RWPE2 (cell line): ENCODE measurements at regions not wholly inside any gene's neighbourhood (a gene's known extent, or its start where the extent isn't known, plus 50 kb on each side); places are given as distances from the start of the nearest gene placed in this dataset.

Experiments used
- ATAC-seq: fragments of 200-7000 bp; cut with Tn5 transposase; 3 replicates; pipeline ENCODE4 v1.9.1; 2021; ENCODE audit warnings: low read depth
- DNase-seq: peaks from one replicate; pipeline ENCODE4 v3.0.0-alpha.2; 2020; ENCODE audit warnings: low spot score
- H3K27ac ChIP-seq: fragments of 450-650 bp; 2 replicates; pipeline ENCODE4 v1.5.1; 2017; ENCODE audit warnings: mild to moderate bottlenecking; ENCODE audit not compliant: poor library complexity, severe bottlenecking
- H3K27me3 ChIP-seq: fragments of 250-450 bp; sonication (Bioruptor Pico); 2 replicates; pipeline ENCODE4 v1.5.1; 2021; ENCODE audit warnings: mild to moderate bottlenecking, moderate library complexity; ENCODE audit not compliant: insufficient read depth, poor library complexity, severe bottlenecking
- H3K36me3 ChIP-seq: fragments of 250-450 bp; sonication (Bioruptor Pico); 2 replicates; pipeline ENCODE4 v1.5.1; 2020; ENCODE audit warnings: low read depth, mild to moderate bottlenecking, moderate library complexity
- H3K4me1 ChIP-seq: fragments of 250-450 bp; sonication (Bioruptor Pico); 2 replicates; pipeline ENCODE4 v1.5.1; 2021; ENCODE audit warnings: mild to moderate bottlenecking, moderate library complexity; ENCODE audit not compliant: insufficient read depth, poor library complexity, severe bottlenecking
- H3K4me3 ChIP-seq: fragments of 250-450 bp; sonication (Bioruptor Pico); 2 replicates; pipeline ENCODE4 v1.5.1; 2021; ENCODE audit warnings: mild to moderate bottlenecking, moderate library complexity; ENCODE audit not compliant: severe bottlenecking
- H3K9me3 ChIP-seq: fragments of 250-450 bp; sonication (Bioruptor Pico); 2 replicates; pipeline ENCODE4 v1.5.1; 2021; ENCODE audit warnings: mild to moderate bottlenecking, moderate library complexity; ENCODE audit not compliant: severe bottlenecking
- CTCF ChIP-seq: fragments of 450-650 bp; IDR thresholded peaks from one replicate; pipeline ENCODE4 v1.5.1; 2017; ENCODE audit warnings: mild to moderate bottlenecking, moderate library complexity; ENCODE audit not compliant: poor library complexity, severe bottlenecking

DNA sequence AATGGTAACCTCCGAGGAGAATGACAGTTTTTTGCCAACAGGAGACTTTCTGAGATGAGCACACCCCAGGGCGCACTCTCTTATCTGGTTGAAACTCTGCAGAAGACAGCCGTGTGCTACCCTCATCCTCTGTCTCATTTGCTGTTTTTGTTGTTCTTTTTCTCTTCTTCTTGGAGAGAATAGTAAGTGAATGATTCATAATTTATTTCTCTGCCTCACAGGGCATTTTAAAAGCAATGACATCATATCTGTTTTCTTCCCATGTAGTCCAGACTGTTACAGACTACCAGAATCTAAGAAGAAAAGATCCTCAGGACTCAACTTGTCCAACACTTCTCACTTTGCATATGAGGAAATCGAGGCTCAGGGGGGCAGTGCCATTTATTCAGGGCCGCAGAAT lies 771.1 kb upstream of the GRM7 start:
- no peaks in the 10 kb centered on the region for H3K4me1 ChIP-seq
- no peak for DNase-seq
- H3K27ac ChIP-seq, result no peak overlapping the region
- H3K9me3 ChIP-seq, result no peaks in the 10 kb centered on the region
- no peak for ATAC-seq
- no peaks in the 10 kb centered on the region for H3K36me3 ChIP-seq
- H3K27me3 ChIP-seq, result no peaks in the 10 kb centered on the region
- TF ChIP-seq CTCF, result no peak
- H3K4me3 ChIP-seq, result no peak overlapping the region

GRCh38 chr3:6091262-6091661 lies 769.7 kb upstream of the GRM7 start:
- no peaks in the 10 kb centered on the region for H3K9me3 ChIP-seq
- no peak for ATAC-seq
- H3K27ac ChIP-seq, result no peak overlapping the region
- no peak for TF ChIP-seq CTCF
- H3K27me3 ChIP-seq, result no peaks in the 10 kb centered on the region
- no peaks in the 10 kb centered on the region for H3K36me3 ChIP-seq
- DNase-seq, result no peak
- H3K4me1 ChIP-seq, result no peaks in the 10 kb centered on the region
- no peak overlapping the region for H3K4me3 ChIP-seq

DNA sequence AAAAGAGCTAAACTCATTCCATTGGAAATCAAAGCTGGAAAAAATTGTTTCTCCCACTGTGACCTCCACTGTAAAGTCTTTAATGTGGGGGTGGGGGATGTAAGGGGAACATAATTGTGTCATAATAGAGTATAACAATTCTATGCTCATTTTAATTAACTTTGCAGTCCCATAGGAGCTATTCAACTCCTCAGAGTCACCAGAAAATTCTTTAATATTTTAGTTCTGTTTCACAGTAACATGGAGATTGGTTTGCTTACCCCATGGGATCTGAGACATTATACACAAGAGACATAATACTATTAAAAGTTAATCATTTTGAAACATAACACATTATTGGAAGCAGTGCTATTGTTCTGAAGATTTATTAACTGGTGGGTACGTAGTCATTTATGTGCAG lies 765.9 kb upstream of the GRM7 start:
- H3K4me1 ChIP-seq, result no peaks in the 10 kb centered on the region
- DNase-seq (no peak), ATAC-seq (no peak)
- TF ChIP-seq CTCF, result no peak
- H3K36me3 ChIP-seq, result no peaks in the 10 kb centered on the region
- H3K27ac ChIP-seq, result no peak overlapping the region
- no peaks in the 10 kb centered on the region for H3K9me3 ChIP-seq
- H3K4me3 ChIP-seq, result no peak overlapping the region
- no peaks in the 10 kb centered on the region for H3K27me3 ChIP-seq

GRCh38 chr3:6097021-6097420 lies 763.9 kb upstream of the GRM7 start:
- no peak for ATAC-seq

GRCh38 chr3:6097556-6097955 lies 763.4 kb upstream of the GRM7 start:
- H3K27ac ChIP-seq, result no peak overlapping the region
- ATAC-seq, result no peak

More at GRCh38 chr3:6097021-6097420, 763.9 kb upstream of the GRM7 start:
- Histone ChIP-seq H3K9me3 (no peaks in the 10 kb centered on the region), H3K4me1 (no peaks in the 10 kb centered on the region), H3K4me3 (no peak overlapping the region), H3K36me3 (no peaks in the 10 kb centered on the region), H3K27me3 (no peaks in the 10 kb centered on the region), H3K27ac (no peak overlapping the region)
- no peak for DNase-seq
- no peak for TF ChIP-seq CTCF

More at GRCh38 chr3:6097556-6097955, 763.4 kb upstream of the GRM7 start:
- Histone ChIP-seq H3K9me3 (no peaks in the 10 kb centered on the region), H3K4me1 (no peaks in the 10 kb centered on the region), H3K36me3 (no peaks in the 10 kb centered on the region), H3K27me3 (no peaks in the 10 kb centered on the region), H3K4me3 (no peak overlapping the region)
- no peak for TF ChIP-seq CTCF
- no peak for DNase-seq
